GM23248 (cell line): ENCODE measurements at regions not wholly inside any gene's neighbourhood (a gene's known extent, or its start where the extent isn't known, plus 50 kb on each side); places are given as distances from the start of the nearest gene placed in this dataset.

ENCODE experiments used
- DNase-seq: peaks from one replicate; pipeline ENCODE4 v3.0.0-alpha.2; 2015
- H2AFZ ChIP-seq: fragments of 200-600 bp; sonication (generic); 2 replicates; pipeline ENCODE4 v1.6.1; 2016; ENCODE audit warnings: antibody characterized with exemption
- H3F3A ChIP-seq: fragments of 200-600 bp; sonication (generic); 2 replicates; pipeline ENCODE4 v1.6.1; 2016; ENCODE audit warnings: mild to moderate bottlenecking, antibody characterized with exemption, mixed run types; ENCODE audit not compliant: insufficient read depth
- H3K27ac ChIP-seq: fragments of 200-600 bp; sonication (generic); 2 replicates; pipeline ENCODE4 v1.5.1; 2016; ENCODE audit warnings: mild to moderate bottlenecking
- H3K27me3 ChIP-seq: fragments of 200-600 bp; sonication (generic); replicated peaks from 2 replicates; pipeline ENCODE4 v1.6.1; 2016; ENCODE audit warnings: mild to moderate bottlenecking; ENCODE audit not compliant: insufficient read depth
- H3K36me3 ChIP-seq: fragments of 200-600 bp; sonication (generic); 2 replicates; pipeline ENCODE4 v1.6.1; 2016; ENCODE audit warnings: low read depth, mild to moderate bottlenecking
- H3K4me1 ChIP-seq: fragments of 200-600 bp; sonication (generic); 2 replicates; pipeline ENCODE4 v1.6.1; 2016; ENCODE audit warnings: mild to moderate bottlenecking; ENCODE audit not compliant: insufficient read depth
- H3K4me2 ChIP-seq: fragments of 200-600 bp; sonication (generic); one replicate; pipeline ENCODE4 v1.6.1; 2016; ENCODE audit warnings: mild to moderate bottlenecking; ENCODE audit not compliant: unreplicated experiment
- H3K4me3 ChIP-seq: fragments of 200-600 bp; sonication (generic); 2 replicates; pipeline ENCODE4 v1.5.1; 2016; ENCODE audit warnings: mild to moderate bottlenecking
- H3K79me2 ChIP-seq: fragments of 200-600 bp; sonication (generic); 2 replicates; pipeline ENCODE4 v1.6.1; 2016; ENCODE audit warnings: mild to moderate bottlenecking; ENCODE audit not compliant: insufficient read depth
- H3K9ac ChIP-seq: fragments of 200-600 bp; sonication (generic); 2 replicates; pipeline ENCODE4 v1.6.1; 2016; ENCODE audit warnings: mild to moderate bottlenecking
- H3K9me2 ChIP-seq: fragments of 200-600 bp; sonication (generic); 2 replicates; pipeline ENCODE4 v1.6.1; 2016; ENCODE audit warnings: mixed run types, mild to moderate bottlenecking, moderate library complexity; ENCODE audit not compliant: insufficient read depth
- H3K9me3 ChIP-seq: fragments of 200-600 bp; sonication (generic); one replicate; pipeline ENCODE4 v1.6.1; 2017; ENCODE audit warnings: low read depth
- H4K20me1 ChIP-seq: fragments of 200-600 bp; sonication (generic); 2 replicates; pipeline ENCODE4 v1.6.0; 2016; ENCODE audit not compliant: insufficient read depth
- EZH2 ChIP-seq: fragments of 200-600 bp; sonication (generic); IDR thresholded peaks from 2 replicates; pipeline ENCODE4 v1.6.1; 2018; ENCODE audit warnings: antibody characterized with exemption, mild to moderate bottlenecking; ENCODE audit not compliant: insufficient read depth, poor library complexity, severe bottlenecking
- EZH2phosphoT487 ChIP-seq: fragments of 200-600 bp; sonication (generic); IDR thresholded peaks from 2 replicates; pipeline ENCODE4 v1.6.1; 2018; ENCODE audit warnings: antibody characterized with exemption, moderate library complexity, mild to moderate bottlenecking, low read depth; ENCODE audit not compliant: insufficient read depth
- WGBS, 2 experiments: methylation state at CpG; one replicate each; pipeline ENCODE4 v1.1.6; 2015 to 2017; ENCODE audit warnings: low lambda C conversion rate in 2 of 2, low coverage in 1 of 2; ENCODE audit errors: missing lambda C conversion rate in 2 of 2; 5-methylcytosine and 5-hydroxymethylcytosine counted together
- in situ Hi-C: fragments of 300-500 bp; cut with MboI; formaldehyde crosslinking; loops from 2 replicates; pipeline ENCODE4 v1.15.0; 2020

DNA sequence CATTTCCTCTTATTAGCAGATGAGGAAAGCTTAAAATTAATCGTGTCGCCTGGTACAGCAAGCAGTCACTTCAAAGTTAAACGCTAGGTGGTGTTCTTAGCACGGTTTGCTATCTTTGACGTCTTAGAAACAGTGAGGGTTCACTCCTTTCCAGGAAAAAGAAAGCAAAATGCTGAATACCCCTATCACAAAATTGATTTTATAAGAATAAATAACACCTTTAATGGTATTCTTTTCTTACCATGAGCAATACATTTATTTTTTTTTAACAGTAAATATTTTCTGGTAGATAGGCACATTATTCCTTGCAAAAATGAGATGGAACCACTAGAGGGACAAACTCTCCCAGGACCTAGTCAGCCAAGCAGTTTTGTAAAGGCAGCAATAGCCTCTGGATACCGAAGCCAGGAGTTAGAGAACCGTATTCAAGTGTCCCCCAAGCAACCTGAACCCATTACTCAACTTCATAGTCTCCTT, 153.9 kb downstream of the KDR start:
- Histone ChIP-seq H3F3A (no peaks in the 10 kb centered on the region), H3K4me1 (no peaks in the 10 kb centered on the region), H3K4me3 (peak overlapping the region; percentile 41; the same call in 1 of the 2 replicates), H2AFZ (peak overlapping the region; percentile 63), H3K9me3 (no peaks in the 10 kb centered on the region), H3K4me2 (peak overlapping the region; percentile 80), H3K27ac (no peak overlapping the region), H4K20me1 (no peaks in the 10 kb centered on the region), H3K9me2 (no peaks in the 10 kb centered on the region), H3K9ac (no peak overlapping the region), H3K79me2 (no peaks in the 10 kb centered on the region), H3K27me3 (peaks cover 9% of the 10 kb centered on the region; the same call in 1 of the 2 replicates), H3K36me3 (no peaks in the 10 kb centered on the region)
- peak; percentile 72 for DNase-seq
- in situ Hi-C loops: no loop called here
- TF ChIP-seq EZH2phosphoT487: no peak
- TF ChIP-seq EZH2: no peak
- WGBS, 2 experiments: 3 to 11% methylated on average over 7 of the region's 7 CpGs

- Histone ChIP-seq H3K9me2 (no peaks in the 10 kb centered on the region), H3K27ac (no peak overlapping the region), H2AFZ (no peak overlapping the region), H3K9ac (no peak overlapping the region), H3K36me3 (no peaks in the 10 kb centered on the region), H3K4me2 (no peak overlapping the region), H3K4me3 (no peak overlapping the region), H3K79me2 (no peaks in the 10 kb centered on the region), H3K27me3 (no peaks in the 10 kb centered on the region), H4K20me1 (no peaks in the 10 kb centered on the region), H3F3A (no peaks in the 10 kb centered on the region), H3K9me3 (no peaks in the 10 kb centered on the region), H3K4me1 (no peaks in the 10 kb centered on the region)
- no peak for DNase-seq
- WGBS, 2 experiments: 67 to 70% methylated on average over 3 of the region's 3 CpGs
- TF ChIP-seq EZH2phosphoT487: no peak
- in situ Hi-C loops: loop anchor here (10.0 kb wide), 1 partner anchor 642 kb away; no protein-coding TSS in a partner anchor
These were observed 158.1 kb downstream of the KDR start for GRCh38 chr4:54967289-54967688.

- WGBS, 2 experiments: 0 to 11% methylated on average over 1 of the region's 1 CpG
- Histone ChIP-seq H3F3A (peaks cover 21% of the 10 kb centered on the region), H3K27ac (no peak overlapping the region), H3K9me3 (no peaks in the 10 kb centered on the region), H3K4me2 (no peak overlapping the region), H2AFZ (no peak overlapping the region), H4K20me1 (no peaks in the 10 kb centered on the region), H3K9me2 (no peaks in the 10 kb centered on the region), H3K27me3 (no peaks in the 10 kb centered on the region), H3K79me2 (no peaks in the 10 kb centered on the region), H3K36me3 (no peaks in the 10 kb centered on the region), H3K9ac (no peak overlapping the region), H3K4me1 (peaks cover 29% of the 10 kb centered on the region), H3K4me3 (no peak overlapping the region)
- DNase-seq: peak; percentile 60
- TF ChIP-seq EZH2phosphoT487 (no peak), EZH2 (no peak)
- in situ Hi-C loops: loop anchor here (10.0 kb wide), 1 partner anchor 637 kb away; no protein-coding TSS in a partner anchor
These were observed 163.9 kb downstream of the KDR start for GRCh38 chr4:54961357-54961975.

GRCh38 chr4:54959651-54960116, 165.7 kb downstream of the KDR start:
- peak overlapping the region; percentile 12 for H3K4me3 ChIP-seq
- no peak overlapping the region for H3K9ac ChIP-seq
- no peaks in the 10 kb centered on the region for H3K9me2 ChIP-seq
- in situ Hi-C loops: loop anchor here (10.0 kb wide), 1 partner anchor 635 kb away; no protein-coding TSS in a partner anchor
- H3K4me2 ChIP-seq: peak overlapping the region; percentile 65
- H3K36me3 ChIP-seq: no peaks in the 10 kb centered on the region
- H3K4me1 ChIP-seq: peaks cover 29% of the 10 kb centered on the region
- H4K20me1 ChIP-seq: no peaks in the 10 kb centered on the region
- H3F3A ChIP-seq: peaks cover 21% of the 10 kb centered on the region
- 0 out of 2 replicates have a peak overlapping the region, but pooled peaks have one; percentile 1 for H2AFZ ChIP-seq
- no peaks in the 10 kb centered on the region for H3K9me3 ChIP-seq
- no peaks in the 10 kb centered on the region for H3K27me3 ChIP-seq
- peak overlapping the region; percentile 56 for H3K27ac ChIP-seq
- DNase-seq: peak; percentile 83
- no peaks in the 10 kb centered on the region for H3K79me2 ChIP-seq
- TF ChIP-seq EZH2phosphoT487 (no peak), EZH2 (no peak)
- WGBS, 2 experiments: 5 to 8% methylated on average over 3 of the region's 3 CpGs
